ENCODE measurements at regions not wholly inside any gene's neighbourhood (a gene's known extent, or its start where the extent isn't known, plus 50 kb on each side); places are given as distances from the start of the nearest gene placed in this dataset.

GRCh38 chr2:187129868-187130267, 280.9 kb upstream of the ZSWIM2 start:
- no peak for ATAC-seq

- no peak for ATAC-seq
Measured at GRCh38 chr2:187129306-187129705, 280.3 kb upstream of the ZSWIM2 start.

- ATAC-seq, result no peak
Measured at GRCh38 chr2:187126247-187127005, 277.5 kb upstream of the ZSWIM2 start.

- ATAC-seq, result no peak
Measured at GRCh38 chr2:187125318-187125717, 276.3 kb upstream of the ZSWIM2 start.

GRCh38 chr2:187124529-187124928, 275.6 kb upstream of the ZSWIM2 start:
- no peak for ATAC-seq

GRCh38 chr2:187118331-187119099, 269.5 kb upstream of the ZSWIM2 start:
- no peak for ATAC-seq

- ATAC-seq, result no peak
Measured at GRCh38 chr2:187117483-187117882, 268.5 kb upstream of the ZSWIM2 start.

GRCh38 chr2:187115627-187116026, 266.7 kb upstream of the ZSWIM2 start:
- ATAC-seq, result no peak

GRCh38 chr2:187107001-187107400, 258.0 kb upstream of the ZSWIM2 start:
- ATAC-seq, result no peak

- no peak for ATAC-seq
Measured at GRCh38 chr2:187105218-187105617, 256.2 kb upstream of the ZSWIM2 start.

GRCh38 chr2:187102381-187102780, 253.4 kb upstream of the ZSWIM2 start:
- no peak for ATAC-seq

- no peak for ATAC-seq
Measured at GRCh38 chr2:187098154-187098553, 249.2 kb upstream of the ZSWIM2 start.

GRCh38 chr2:187093771-187094412, 244.9 kb upstream of the ZSWIM2 start:
- ATAC-seq, result no peak

GRCh38 chr2:187091664-187092063, 242.7 kb upstream of the ZSWIM2 start:
- ATAC-seq, result no peak

GRCh38 chr2:187084524-187084923, 235.6 kb upstream of the ZSWIM2 start:
- no peak for ATAC-seq

- ATAC-seq, result no peak
Measured at GRCh38 chr2:187081461-187081860, 232.5 kb upstream of the ZSWIM2 start.

GRCh38 chr2:187079901-187080300, 230.9 kb upstream of the ZSWIM2 start:
- ATAC-seq, result no peak

- no peak for ATAC-seq
Measured at GRCh38 chr2:187078297-187078696, 229.3 kb upstream of the ZSWIM2 start.

GRCh38 chr2:187075671-187076070, 226.7 kb upstream of the ZSWIM2 start:
- no peak for ATAC-seq

GRCh38 chr2:187075199-187075635, 226.2 kb upstream of the ZSWIM2 start:
- no peak for ATAC-seq

- ATAC-seq, result no peak
Measured at GRCh38 chr2:187058198-187058597, 209.2 kb upstream of the ZSWIM2 start.

GRCh38 chr2:187057466-187057865, 208.5 kb upstream of the ZSWIM2 start:
- no peak for ATAC-seq

Data from activated CD4-positive, CD25-positive, alpha-beta regulatory T cell treated with anti-CD3 and anti-CD28 coated beads, Interleukin-2, amount 50 U/mL, for 24 hours (primary cell).